NB4 (cell line): ENCODE measurements at regions not wholly inside any gene's neighbourhood (a gene's known extent, or its start where the extent isn't known, plus 50 kb on each side); places are given as distances from the start of the nearest gene placed in this dataset.

Source experiments
- MYC ChIP-seq: IDR thresholded peaks from 2 replicates; pipeline ENCODE4 v1.6.1; 2011; ENCODE audit warnings: low read depth, low read length
- POLR2A ChIP-seq: IDR thresholded peaks from 2 replicates; pipeline ENCODE4 v1.6.1; 2011; ENCODE audit warnings: mild to moderate bottlenecking; ENCODE audit not compliant: insufficient read length; ENCODE audit errors: extremely low read depth
- TF ChIP-seq, protein P1 (sequence below): IDR thresholded peaks from one replicate; pipeline ENCODE4 v1.5.1; 2012; ENCODE audit warnings: low read depth, low read length
- TF ChIP-seq, protein P2 (sequence below): IDR thresholded peaks from 2 replicates; pipeline ENCODE4 v1.6.1; 2011; ENCODE audit warnings: low read depth, low read length

DNA sequence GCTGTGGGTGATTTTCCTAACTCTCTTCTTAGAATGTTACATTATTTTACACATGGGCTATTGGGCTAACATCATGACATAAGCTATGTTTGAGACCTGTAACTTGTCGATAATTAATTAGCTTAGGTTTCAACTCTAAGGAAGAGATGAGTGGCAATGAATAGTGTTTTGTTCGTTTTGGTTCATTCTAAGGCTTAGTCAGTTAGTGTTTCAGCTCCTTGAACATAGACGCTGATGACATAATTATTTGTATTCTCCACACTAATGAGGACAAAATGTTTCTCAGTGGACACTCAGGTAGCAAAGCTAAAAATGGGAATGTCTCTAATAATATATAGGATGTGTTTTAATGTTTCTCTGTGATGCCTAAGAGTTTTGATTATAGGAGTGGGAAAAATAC is 401.9 kb downstream of the GATA3 start:
- TF ChIP-seq, protein P1, sequence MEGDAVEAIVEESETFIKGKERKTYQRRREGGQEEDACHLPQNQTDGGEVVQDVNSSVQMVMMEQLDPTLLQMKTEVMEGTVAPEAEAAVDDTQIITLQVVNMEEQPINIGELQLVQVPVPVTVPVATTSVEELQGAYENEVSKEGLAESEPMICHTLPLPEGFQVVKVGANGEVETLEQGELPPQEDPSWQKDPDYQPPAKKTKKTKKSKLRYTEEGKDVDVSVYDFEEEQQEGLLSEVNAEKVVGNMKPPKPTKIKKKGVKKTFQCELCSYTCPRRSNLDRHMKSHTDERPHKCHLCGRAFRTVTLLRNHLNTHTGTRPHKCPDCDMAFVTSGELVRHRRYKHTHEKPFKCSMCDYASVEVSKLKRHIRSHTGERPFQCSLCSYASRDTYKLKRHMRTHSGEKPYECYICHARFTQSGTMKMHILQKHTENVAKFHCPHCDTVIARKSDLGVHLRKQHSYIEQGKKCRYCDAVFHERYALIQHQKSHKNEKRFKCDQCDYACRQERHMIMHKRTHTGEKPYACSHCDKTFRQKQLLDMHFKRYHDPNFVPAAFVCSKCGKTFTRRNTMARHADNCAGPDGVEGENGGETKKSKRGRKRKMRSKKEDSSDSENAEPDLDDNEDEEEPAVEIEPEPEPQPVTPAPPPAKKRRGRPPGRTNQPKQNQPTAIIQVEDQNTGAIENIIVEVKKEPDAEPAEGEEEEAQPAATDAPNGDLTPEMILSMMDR: no peak
- TF ChIP-seq POLR2A: no peak
- TF ChIP-seq, protein P2, sequence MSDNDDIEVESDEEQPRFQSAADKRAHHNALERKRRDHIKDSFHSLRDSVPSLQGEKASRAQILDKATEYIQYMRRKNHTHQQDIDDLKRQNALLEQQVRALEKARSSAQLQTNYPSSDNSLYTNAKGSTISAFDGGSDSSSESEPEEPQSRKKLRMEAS: no peak
- TF ChIP-seq MYC: no peak
